ENCODE measurements at regions not wholly inside any gene's neighbourhood (a gene's known extent, or its start where the extent isn't known, plus 50 kb on each side); places are given as distances from the start of the nearest gene placed in this dataset.

DNA sequence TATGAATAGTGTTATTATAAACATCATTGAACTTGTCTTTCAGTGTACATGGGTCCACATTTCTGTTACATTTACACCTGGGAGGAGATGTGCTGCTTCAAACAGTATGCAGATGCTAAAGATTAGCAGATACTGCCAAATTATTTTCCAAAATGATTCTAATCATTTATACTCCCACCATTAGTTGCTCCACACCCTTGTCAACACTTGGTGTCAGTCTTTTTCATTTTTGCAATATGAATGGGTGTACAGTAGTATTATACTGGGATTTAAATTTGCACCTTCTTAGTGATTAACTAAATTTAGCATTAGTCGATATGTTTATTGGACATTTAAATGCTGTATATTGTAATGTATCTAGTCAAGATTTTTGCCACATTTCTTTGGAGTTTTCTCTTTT, 131.6 kb upstream of the GRID2 start:
- no peak for DNase-seq (ENCODE audit: low read depth)
- in situ Hi-C loops (cut with HindIII; ENCODE audit: low pct_unique_long_range_greater_than_20kb, low sequenced_read_pairs): no loop called here

- no peak for DNase-seq (ENCODE audit: low read depth)
- in situ Hi-C loops (cut with HindIII; ENCODE audit: low pct_unique_long_range_greater_than_20kb, low sequenced_read_pairs): no loop called here
These were observed 128.5 kb upstream of the GRID2 start for GRCh38 chr4:92175250-92175649.

- DNase-seq (ENCODE audit: low read depth): no peak
- in situ Hi-C loops (cut with HindIII; ENCODE audit: low pct_unique_long_range_greater_than_20kb, low sequenced_read_pairs): no loop called here
These were observed 121.6 kb upstream of the GRID2 start for GRCh38 chr4:92182006-92182735.

DNA sequence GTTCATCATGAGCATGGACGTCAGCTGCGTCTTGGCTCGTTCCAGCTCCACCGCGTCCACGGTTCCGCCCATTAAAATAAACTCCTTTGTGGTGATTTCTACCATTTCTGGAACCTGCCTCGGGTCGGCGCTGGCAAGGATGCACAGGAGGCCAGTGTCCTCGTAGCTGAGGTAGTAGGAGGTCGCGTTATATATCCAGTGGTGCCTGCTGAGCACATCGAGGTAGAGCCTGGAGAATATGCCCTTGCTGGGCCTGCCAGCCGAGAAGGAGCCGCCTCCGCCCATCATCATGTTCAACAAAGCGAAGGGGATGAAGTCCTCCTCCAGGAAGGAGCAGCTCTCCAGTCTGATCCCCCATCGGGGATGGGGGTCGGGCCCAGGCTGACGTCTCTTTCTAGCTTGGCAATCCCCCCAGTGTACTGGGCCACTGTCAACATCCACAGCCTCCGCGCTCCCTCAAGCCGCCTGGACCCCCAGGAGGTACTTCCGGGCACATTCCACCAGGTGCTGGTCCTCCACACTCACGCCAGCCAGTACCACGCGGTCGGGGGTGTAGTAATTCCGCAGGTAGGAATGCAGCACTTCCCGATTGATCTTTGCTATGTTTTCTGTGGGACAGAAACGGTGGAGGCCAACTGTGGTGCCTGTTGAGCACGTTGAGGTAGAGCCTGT, 120.9 kb upstream of the GRID2 start:
- DNase-seq (ENCODE audit: low read depth): no peak
- in situ Hi-C loops (cut with HindIII; ENCODE audit: low pct_unique_long_range_greater_than_20kb, low sequenced_read_pairs): no loop called here

DNA sequence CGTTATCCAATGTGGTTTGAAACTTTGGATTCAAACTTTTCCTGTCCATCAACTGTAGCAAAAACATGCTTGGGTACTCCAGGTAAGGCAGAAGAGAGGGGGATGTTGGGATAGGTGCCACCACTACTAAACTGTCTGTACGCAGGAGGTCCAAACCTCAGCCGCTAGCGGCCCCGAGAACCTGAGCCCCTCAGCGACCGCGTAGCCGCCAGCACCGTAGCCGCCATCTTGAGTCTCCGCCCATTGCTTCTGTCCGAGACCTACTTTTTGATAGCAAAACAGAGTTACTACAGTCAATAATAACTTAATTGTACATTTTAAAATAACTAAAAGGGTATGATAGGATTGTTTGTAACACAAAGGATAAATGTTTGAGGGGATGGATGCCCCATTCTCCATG, 119.9 kb upstream of the GRID2 start:
- no peak for DNase-seq (ENCODE audit: low read depth)
- in situ Hi-C loops (cut with HindIII; ENCODE audit: low pct_unique_long_range_greater_than_20kb, low sequenced_read_pairs): no loop called here

GRCh38 chr4:92184566-92184965, 119.2 kb upstream of the GRID2 start:
- in situ Hi-C loops (cut with HindIII; ENCODE audit: low pct_unique_long_range_greater_than_20kb, low sequenced_read_pairs): no loop called here
- no peak for DNase-seq (ENCODE audit: low read depth)

- in situ Hi-C loops (cut with HindIII; ENCODE audit: low pct_unique_long_range_greater_than_20kb, low sequenced_read_pairs): no loop called here
These were observed 117.5 kb upstream of the GRID2 start for GRCh38 chr4:92186239-92186638.

GRCh38 chr4:92189146-92189545, 114.6 kb upstream of the GRID2 start:
- DNase-seq (ENCODE audit: low read depth): no peak
- in situ Hi-C loops (cut with HindIII; ENCODE audit: low pct_unique_long_range_greater_than_20kb, low sequenced_read_pairs): no loop called here

More at GRCh38 chr4:92186239-92186638, 117.5 kb upstream of the GRID2 start:
- DNase-seq (ENCODE audit: low read depth): no peak

DNA sequence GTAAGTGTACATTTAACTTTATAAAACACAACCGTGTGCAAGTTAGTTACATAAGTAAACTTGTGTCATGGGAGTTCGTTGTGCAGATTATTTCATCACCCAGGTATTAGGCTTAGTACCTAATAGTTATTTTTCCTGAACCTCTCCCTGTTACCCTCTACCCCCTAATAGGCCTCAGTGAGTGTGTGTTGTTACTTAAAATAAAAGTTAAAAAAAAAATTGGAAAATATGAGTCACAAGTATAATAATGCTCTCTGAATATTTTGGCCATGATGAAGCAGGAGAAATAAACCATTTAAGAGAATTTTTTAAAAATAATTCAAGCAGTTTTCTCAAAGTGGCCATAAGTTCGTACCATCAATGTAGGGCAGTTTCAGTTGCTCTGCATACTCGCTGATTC, 105.1 kb upstream of the GRID2 start:
- DNase-seq (ENCODE audit: low read depth): no peak
- in situ Hi-C loops (cut with HindIII; ENCODE audit: low pct_unique_long_range_greater_than_20kb, low sequenced_read_pairs): no loop called here

DNA sequence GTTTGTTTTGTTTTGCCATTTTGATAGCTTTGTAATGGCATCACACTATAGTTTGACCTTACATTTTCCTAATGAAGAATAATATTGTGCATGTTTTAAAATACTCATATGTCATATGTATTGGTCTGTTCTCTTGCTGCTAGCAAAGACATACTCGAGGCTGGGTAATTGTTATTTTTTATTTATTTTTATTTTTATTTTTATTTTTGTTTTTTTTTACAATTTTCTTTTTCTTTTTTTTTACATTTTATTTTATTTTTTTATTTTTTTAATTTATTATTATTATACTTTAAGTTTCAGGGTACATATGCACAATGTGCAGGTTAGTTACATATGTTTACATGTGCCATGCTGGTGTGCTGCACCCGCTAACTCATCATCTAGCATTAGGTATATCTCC, 104.6 kb upstream of the GRID2 start:
- no peak for DNase-seq (ENCODE audit: low read depth)
- in situ Hi-C loops (cut with HindIII; ENCODE audit: low pct_unique_long_range_greater_than_20kb, low sequenced_read_pairs): no loop called here

- in situ Hi-C loops (cut with HindIII; ENCODE audit: low pct_unique_long_range_greater_than_20kb, low sequenced_read_pairs): no loop called here
- no peak for DNase-seq (ENCODE audit: low read depth)
These were observed 92.9 kb upstream of the GRID2 start for GRCh38 chr4:92210906-92211305.

GRCh38 chr4:92215476-92215875, 88.3 kb upstream of the GRID2 start:
- no peak for DNase-seq (ENCODE audit: low read depth)
- in situ Hi-C loops (cut with HindIII; ENCODE audit: low pct_unique_long_range_greater_than_20kb, low sequenced_read_pairs): no loop called here

GRCh38 chr4:92231511-92231910, 72.3 kb upstream of the GRID2 start:
- DNase-seq (ENCODE audit: low read depth): no peak
- in situ Hi-C loops (cut with HindIII; ENCODE audit: low pct_unique_long_range_greater_than_20kb, low sequenced_read_pairs): no loop called here

GRCh38 chr4:92232566-92232965, 71.2 kb upstream of the GRID2 start:
- in situ Hi-C loops (cut with HindIII; ENCODE audit: low pct_unique_long_range_greater_than_20kb, low sequenced_read_pairs): no loop called here

GRCh38 chr4:92234393-92235176, 69.2 kb upstream of the GRID2 start:
- peak; percentile 74 for DNase-seq (ENCODE audit: low read depth)
- in situ Hi-C loops (cut with HindIII; ENCODE audit: low pct_unique_long_range_greater_than_20kb, low sequenced_read_pairs): no loop called here

More at GRCh38 chr4:92232566-92232965, 71.2 kb upstream of the GRID2 start:
- no peak for DNase-seq (ENCODE audit: low read depth)

DNA sequence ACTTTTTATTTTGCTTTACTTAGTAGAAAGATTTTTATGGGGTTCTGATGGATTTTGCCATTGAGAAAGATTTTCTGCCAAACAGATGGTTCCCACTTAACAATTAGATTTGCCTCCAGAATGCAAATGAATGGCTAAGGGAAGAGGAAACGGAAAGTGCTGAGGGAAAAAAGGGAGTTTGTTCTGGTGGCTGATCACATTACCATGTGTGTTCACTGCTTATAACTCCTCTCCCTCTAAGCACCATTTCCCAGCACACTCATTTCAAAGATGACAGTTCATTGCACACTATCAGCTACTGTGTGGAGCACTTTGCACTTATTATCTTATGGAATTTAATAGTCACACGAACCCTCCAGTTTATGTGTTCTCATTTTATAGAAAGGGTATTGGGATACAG, 68.0 kb upstream of the GRID2 start:
- no peak for DNase-seq (ENCODE audit: low read depth)
- in situ Hi-C loops (cut with HindIII; ENCODE audit: low pct_unique_long_range_greater_than_20kb, low sequenced_read_pairs): no loop called here

- no peak for DNase-seq (ENCODE audit: low read depth)
- in situ Hi-C loops (cut with HindIII; ENCODE audit: low pct_unique_long_range_greater_than_20kb, low sequenced_read_pairs): no loop called here
These were observed 66.9 kb upstream of the GRID2 start for GRCh38 chr4:92236877-92237276.

- DNase-seq (ENCODE audit: low read depth): no peak
- in situ Hi-C loops (cut with HindIII; ENCODE audit: low pct_unique_long_range_greater_than_20kb, low sequenced_read_pairs): no loop called here
These were observed 66.2 kb upstream of the GRID2 start for GRCh38 chr4:92237559-92237958.

DNA sequence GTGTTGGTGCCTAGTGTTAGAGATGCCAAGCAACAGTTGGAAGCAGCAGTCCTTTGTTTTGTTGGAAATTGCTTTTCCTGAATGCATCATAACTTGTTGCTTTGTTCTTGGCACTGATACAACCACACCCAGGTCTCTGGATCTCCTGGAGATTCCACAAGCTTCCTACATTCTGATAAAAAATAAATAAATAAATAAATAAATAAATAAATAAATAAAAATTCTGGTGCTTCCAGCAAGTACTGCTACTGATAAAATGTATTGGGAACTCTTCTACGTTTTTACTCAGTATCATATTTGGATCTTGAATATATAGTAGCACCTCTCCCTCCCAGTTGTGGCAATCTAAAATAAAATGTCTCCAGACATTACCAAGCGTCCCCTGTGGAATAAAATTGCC, 62.7 kb upstream of the GRID2 start:
- in situ Hi-C loops (cut with HindIII; ENCODE audit: low pct_unique_long_range_greater_than_20kb, low sequenced_read_pairs): no loop called here
- no peak for DNase-seq (ENCODE audit: low read depth)
